Thyroid gland (tissue), 4 donors: ENCODE measurements at regions not wholly inside any gene's neighbourhood (a gene's known extent, or its start where the extent isn't known, plus 50 kb on each side); places are given as distances from the start of the nearest gene placed in this dataset.

Experiments used
- POLR2A ChIP-seq, 2 donors: fragments of 450-650 bp; IDR thresholded peaks; one replicate each; pipeline ENCODE4 v1.6.1; 2017; ENCODE audit warnings: antibody characterized with exemption in 2 of 2, mild to moderate bottlenecking in 2 of 2, moderate library complexity in 1 of 2
- TF ChIP-seq, protein P1 (sequence below), 6 experiments: fragments of 200-600 bp in 3 of 6; fragments of 450-650 bp in 3 of 6; sonication (generic) in 3 of 6; IDR thresholded peaks; one replicate each; pipeline ENCODE4 v1.5.1; 2016 to 2019; ENCODE audit warnings: antibody characterized with exemption in 6 of 6, mild to moderate bottlenecking in 2 of 6, inconsistent platforms in 1 of 6, moderate library complexity in 1 of 6

DNA sequence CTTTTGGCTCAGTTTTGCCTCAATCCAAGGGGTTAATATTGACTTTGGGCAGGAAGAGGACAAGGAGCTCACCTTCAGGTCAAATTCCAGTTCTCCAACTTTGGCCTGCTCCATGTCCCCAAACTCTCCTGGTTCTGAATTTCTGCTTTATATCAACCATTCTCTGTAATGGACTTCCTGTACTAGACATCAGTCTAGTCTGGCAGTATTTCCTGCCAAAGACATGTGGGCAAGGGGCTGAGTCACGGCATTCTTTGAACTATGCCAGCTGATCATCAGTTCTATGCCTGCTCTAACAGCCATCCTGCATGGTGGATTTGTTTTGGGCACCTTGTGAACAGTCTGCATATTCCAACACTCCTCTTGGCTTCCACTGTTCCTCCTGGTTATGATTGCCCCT, 199.4 kb downstream of the ZEB2 start:
- TF ChIP-seq, protein P1, sequence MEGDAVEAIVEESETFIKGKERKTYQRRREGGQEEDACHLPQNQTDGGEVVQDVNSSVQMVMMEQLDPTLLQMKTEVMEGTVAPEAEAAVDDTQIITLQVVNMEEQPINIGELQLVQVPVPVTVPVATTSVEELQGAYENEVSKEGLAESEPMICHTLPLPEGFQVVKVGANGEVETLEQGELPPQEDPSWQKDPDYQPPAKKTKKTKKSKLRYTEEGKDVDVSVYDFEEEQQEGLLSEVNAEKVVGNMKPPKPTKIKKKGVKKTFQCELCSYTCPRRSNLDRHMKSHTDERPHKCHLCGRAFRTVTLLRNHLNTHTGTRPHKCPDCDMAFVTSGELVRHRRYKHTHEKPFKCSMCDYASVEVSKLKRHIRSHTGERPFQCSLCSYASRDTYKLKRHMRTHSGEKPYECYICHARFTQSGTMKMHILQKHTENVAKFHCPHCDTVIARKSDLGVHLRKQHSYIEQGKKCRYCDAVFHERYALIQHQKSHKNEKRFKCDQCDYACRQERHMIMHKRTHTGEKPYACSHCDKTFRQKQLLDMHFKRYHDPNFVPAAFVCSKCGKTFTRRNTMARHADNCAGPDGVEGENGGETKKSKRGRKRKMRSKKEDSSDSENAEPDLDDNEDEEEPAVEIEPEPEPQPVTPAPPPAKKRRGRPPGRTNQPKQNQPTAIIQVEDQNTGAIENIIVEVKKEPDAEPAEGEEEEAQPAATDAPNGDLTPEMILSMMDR (IDR thresholded peaks at IDR 0.05): no peak
- no peak for TF ChIP-seq POLR2A (IDR thresholded peaks at IDR 0.05)
